Stomach (tissue), 4 donors: ENCODE measurements at regions not wholly inside any gene's neighbourhood (a gene's known extent, or its start where the extent isn't known, plus 50 kb on each side); places are given as distances from the start of the nearest gene placed in this dataset.

ENCODE experiments used
- CTCF ChIP-seq, 7 experiments: fragments of 450-650 bp in 4 of 7; fragments of 200-600 bp in 3 of 7; sonication (generic) in 3 of 7; IDR thresholded peaks; one replicate each; pipeline ENCODE4 v1.5.1; 2016 to 2019; ENCODE audit warnings: antibody characterized with exemption in 7 of 7, control low read depth in 2 of 7, mild to moderate bottlenecking in 1 of 7
- POLR2A ChIP-seq, 4 donors: fragments of 450-650 bp; IDR thresholded peaks; one replicate each; pipeline ENCODE4 v1.6.1; 2016; ENCODE audit warnings: antibody characterized with exemption in 4 of 4, control low read depth in 2 of 4, mild to moderate bottlenecking in 1 of 4, moderate library complexity in 1 of 4
- POLR2AphosphoS5 ChIP-seq, 3 donors: sonication (generic); formaldehyde crosslinking; IDR thresholded peaks; one replicate each; pipeline ENCODE4 v1.6.1; 2016; ENCODE audit warnings: antibody characterized with exemption in 3 of 3

- TF ChIP-seq CTCF (IDR thresholded peaks at IDR 0.05) (no peak), POLR2A (IDR thresholded peaks at IDR 0.05) (no peak), POLR2AphosphoS5 (IDR thresholded peaks at IDR 0.05) (no peak)
Observed at GRCh38 chrX:139134316-139134715, 396.2 kb upstream of the F9 start.
